ENCODE measurements at regions not wholly inside any gene's neighbourhood (a gene's known extent, or its start where the extent isn't known, plus 50 kb on each side); places are given as distances from the start of the nearest gene placed in this dataset.

DNA sequence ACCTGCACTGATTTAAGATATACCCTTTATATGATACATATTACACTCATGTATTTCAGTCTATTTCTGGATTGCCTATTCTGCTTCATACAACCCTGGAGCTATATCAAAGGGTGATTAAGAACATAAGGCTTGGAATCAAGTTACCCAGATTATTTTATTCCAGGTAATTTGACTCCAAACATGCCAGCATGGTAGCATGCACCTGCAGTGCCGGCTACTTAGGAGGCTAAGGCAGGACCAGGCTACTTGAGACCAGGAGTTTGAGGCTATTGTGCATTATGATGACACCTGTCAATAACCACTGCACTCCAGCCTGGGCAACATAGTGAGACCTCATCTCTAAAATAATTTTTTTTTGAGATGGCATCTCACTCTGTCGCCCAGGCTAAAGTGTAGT is 50.4 kb upstream of the NEO1 start:
- no peak overlapping the region for H3K4me3 ChIP-seq
- TF ChIP-seq, protein P1, sequence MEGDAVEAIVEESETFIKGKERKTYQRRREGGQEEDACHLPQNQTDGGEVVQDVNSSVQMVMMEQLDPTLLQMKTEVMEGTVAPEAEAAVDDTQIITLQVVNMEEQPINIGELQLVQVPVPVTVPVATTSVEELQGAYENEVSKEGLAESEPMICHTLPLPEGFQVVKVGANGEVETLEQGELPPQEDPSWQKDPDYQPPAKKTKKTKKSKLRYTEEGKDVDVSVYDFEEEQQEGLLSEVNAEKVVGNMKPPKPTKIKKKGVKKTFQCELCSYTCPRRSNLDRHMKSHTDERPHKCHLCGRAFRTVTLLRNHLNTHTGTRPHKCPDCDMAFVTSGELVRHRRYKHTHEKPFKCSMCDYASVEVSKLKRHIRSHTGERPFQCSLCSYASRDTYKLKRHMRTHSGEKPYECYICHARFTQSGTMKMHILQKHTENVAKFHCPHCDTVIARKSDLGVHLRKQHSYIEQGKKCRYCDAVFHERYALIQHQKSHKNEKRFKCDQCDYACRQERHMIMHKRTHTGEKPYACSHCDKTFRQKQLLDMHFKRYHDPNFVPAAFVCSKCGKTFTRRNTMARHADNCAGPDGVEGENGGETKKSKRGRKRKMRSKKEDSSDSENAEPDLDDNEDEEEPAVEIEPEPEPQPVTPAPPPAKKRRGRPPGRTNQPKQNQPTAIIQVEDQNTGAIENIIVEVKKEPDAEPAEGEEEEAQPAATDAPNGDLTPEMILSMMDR (IDR thresholded peaks at IDR 0.05), result no peak
- TF ChIP-seq POLR2A (IDR thresholded peaks at IDR 0.05), result no peak
- TF ChIP-seq POLR2AphosphoS5 (IDR thresholded peaks at IDR 0.05; ENCODE audit: insufficient read depth in 1 of 2, low read depth in 1 of 2), result no peak
- no peak for DNase-seq (ENCODE audit: extremely low spot score in 2 of 2)
- H3K27me3 ChIP-seq, result no peaks in the 10 kb centered on the region
- H3K36me3 ChIP-seq, result no peaks in the 10 kb centered on the region
- intact Hi-C loops (cut with DNase I), result no loop called here
- H3K4me1 ChIP-seq, result peaks cover 11% of the 10 kb centered on the region
- no peaks in the 10 kb centered on the region for H3K9me3 ChIP-seq
- no peak overlapping the region for H3K27ac ChIP-seq

DNA sequence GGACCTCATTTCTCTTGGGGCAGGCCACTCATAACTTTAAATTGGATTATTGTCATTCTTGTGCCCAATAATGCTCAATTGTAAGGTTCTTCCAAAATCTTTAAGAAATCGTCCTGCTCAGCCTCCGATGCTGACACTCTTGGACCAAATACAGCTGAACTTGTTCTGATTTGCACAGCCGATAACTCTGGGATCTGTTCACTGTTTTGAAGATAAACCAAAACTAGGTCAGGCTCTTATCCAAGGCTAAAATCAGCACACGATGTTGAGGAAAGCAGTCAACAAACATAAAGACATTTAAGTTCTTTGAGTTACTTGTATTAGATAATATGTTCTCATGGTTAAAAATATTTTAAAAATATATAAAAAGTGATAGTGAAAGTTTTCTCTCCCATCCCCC is 52.0 kb upstream of the NEO1 start:
- H3K27ac ChIP-seq, result no peak overlapping the region
- TF ChIP-seq POLR2A (IDR thresholded peaks at IDR 0.05), result no peak
- TF ChIP-seq, protein P1 (IDR thresholded peaks at IDR 0.05), result no peak
- no peak for TF ChIP-seq POLR2AphosphoS5 (IDR thresholded peaks at IDR 0.05; ENCODE audit: insufficient read depth in 1 of 2, low read depth in 1 of 2)
- H3K4me3 ChIP-seq, result no peak overlapping the region
- no peak for DNase-seq (ENCODE audit: extremely low spot score in 2 of 2)
- H3K27me3 ChIP-seq, result no peaks in the 10 kb centered on the region
- intact Hi-C loops (cut with DNase I), result no loop called here
- H3K9me3 ChIP-seq, result no peaks in the 10 kb centered on the region
- no peaks in the 10 kb centered on the region for H3K36me3 ChIP-seq
- H3K4me1 ChIP-seq, result peaks cover 11% of the 10 kb centered on the region

DNA sequence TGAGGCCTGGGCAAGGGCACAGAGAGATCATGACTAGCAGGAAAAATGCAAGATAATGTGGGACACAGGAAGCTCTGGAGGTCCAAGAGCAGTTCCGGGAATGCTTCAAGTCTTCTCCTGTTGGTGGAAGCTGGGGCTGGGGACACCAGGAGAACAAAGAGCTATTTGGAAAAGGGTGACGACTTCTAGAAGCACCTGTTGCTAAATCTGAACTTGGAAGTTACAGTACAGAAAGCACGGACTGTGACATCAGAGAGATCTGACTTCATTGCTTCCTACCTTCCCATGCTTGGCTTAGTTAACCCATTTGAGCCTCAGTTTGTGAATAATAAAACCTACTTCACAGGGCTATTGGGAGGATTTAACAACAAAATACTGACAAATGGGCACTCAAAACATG is 52.7 kb upstream of the NEO1 start:
- intact Hi-C loops (cut with DNase I), result no loop called here
- Histone ChIP-seq H3K27me3 (no peaks in the 10 kb centered on the region), H3K27ac (no peak overlapping the region), H3K9me3 (no peaks in the 10 kb centered on the region), H3K36me3 (no peaks in the 10 kb centered on the region), H3K4me3 (no peak overlapping the region), H3K4me1 (peaks cover 11% of the 10 kb centered on the region)
- no peak for DNase-seq (ENCODE audit: extremely low spot score in 2 of 2)
- TF ChIP-seq POLR2A (IDR thresholded peaks at IDR 0.05), result no peak

DNA sequence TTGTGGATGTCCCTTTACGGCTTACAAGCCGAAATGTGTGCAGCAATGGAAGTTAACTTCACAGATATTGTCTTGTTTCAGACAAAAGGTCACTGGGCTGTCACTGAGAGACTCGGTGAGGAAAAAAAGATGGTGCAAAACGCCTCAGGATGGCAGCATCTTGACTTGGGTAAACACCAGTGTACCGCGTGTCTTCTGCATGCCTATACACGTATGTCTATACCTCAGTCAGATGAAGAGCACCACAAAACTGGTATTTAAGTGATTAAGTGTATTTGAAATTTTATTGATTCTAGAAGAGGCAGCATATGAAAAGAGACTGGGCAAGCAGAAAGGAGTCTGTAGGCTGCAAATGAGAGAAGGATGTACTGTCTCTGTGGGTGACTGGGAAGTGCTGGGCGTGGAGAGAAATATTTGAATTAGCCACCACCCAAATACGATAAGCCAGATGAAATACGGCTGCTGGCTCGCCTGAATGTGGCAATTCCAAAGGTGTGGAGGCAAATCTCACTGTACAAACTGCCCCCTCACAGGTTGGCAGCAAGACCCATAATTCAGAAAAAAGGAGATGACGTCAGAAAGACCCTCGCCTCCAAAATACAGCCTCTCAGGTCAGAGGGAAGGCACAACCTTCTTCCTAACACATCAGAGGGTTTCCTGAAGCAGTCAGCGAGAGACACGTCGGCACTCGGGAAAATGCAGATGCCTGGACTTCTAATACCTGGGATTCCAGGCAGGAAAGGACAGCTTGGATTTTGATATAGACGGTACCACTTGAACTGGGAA is 53.4 kb upstream of the NEO1 start:
- intact Hi-C loops (cut with DNase I), result no loop called here
- Histone ChIP-seq H3K36me3 (no peaks in the 10 kb centered on the region), H3K4me1 (peaks cover 11% of the 10 kb centered on the region), H3K4me3 (no peak overlapping the region), H3K27me3 (no peaks in the 10 kb centered on the region), H3K27ac (no peak overlapping the region), H3K9me3 (no peaks in the 10 kb centered on the region)
- no peak for DNase-seq (ENCODE audit: extremely low spot score in 2 of 2)
- TF ChIP-seq, protein P1 (IDR thresholded peaks at IDR 0.05), result no peak
- TF ChIP-seq POLR2AphosphoS5 (IDR thresholded peaks at IDR 0.05; ENCODE audit: insufficient read depth in 1 of 2, low read depth in 1 of 2), result no peak
- TF ChIP-seq POLR2A (IDR thresholded peaks at IDR 0.05), result no peak

DNA sequence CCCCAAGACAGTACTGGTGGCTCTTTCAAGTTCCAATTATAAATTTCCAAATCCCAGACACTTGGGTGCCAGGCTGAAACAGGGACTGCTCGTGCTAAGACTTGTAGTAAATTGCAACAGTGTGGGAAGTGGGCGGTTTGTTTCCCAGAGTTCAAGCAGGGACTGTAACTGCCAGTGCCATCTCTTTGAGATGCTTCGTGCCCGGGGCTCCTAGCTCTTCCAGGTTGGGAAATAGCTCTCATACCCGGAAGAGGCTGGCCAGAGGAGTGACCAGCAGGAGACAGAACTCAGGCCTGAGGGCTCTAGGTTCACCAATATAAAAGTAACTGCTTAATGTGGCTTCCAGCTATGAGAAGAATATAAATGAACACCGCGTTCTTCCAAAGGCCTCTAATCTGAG is 54.0 kb upstream of the NEO1 start:
- Histone ChIP-seq H3K36me3 (no peaks in the 10 kb centered on the region), H3K4me3 (no peak overlapping the region), H3K9me3 (no peaks in the 10 kb centered on the region), H3K27me3 (no peaks in the 10 kb centered on the region), H3K27ac (no peak overlapping the region), H3K4me1 (peaks cover 11% of the 10 kb centered on the region)
- intact Hi-C loops (cut with DNase I), result no loop called here
- DNase-seq (ENCODE audit: extremely low spot score in 2 of 2), result no peak
- TF ChIP-seq POLR2AphosphoS5 (IDR thresholded peaks at IDR 0.05; ENCODE audit: insufficient read depth in 1 of 2, low read depth in 1 of 2) (no peak), POLR2A (IDR thresholded peaks at IDR 0.05) (no peak)
- TF ChIP-seq, protein P1 (IDR thresholded peaks at IDR 0.05), result no peak
